AG09309 (cell line): ENCODE measurements at regions not wholly inside any gene's neighbourhood (a gene's known extent, or its start where the extent isn't known, plus 50 kb on each side); places are given as distances from the start of the nearest gene placed in this dataset.

Source experiments
- DNase-seq: peaks from one replicate; pipeline ENCODE4 v3.0.0-alpha.2; 2010; ENCODE audit warnings: low read depth
- H3K4me3 ChIP-seq: 2 replicates; pipeline ENCODE4 v1.5.1; 2011; ENCODE audit warnings: mild to moderate bottlenecking, low read depth, low read length, moderate library complexity; ENCODE audit not compliant: control insufficient read depth
- TF ChIP-seq, protein P1 (sequence below): IDR thresholded peaks from 2 replicates; pipeline ENCODE4 v1.5.1; 2011; ENCODE audit warnings: mild to moderate bottlenecking, low read depth, low read length, inconsistent platforms; ENCODE audit not compliant: insufficient read depth, control insufficient read depth; ENCODE audit errors: missing control alignments

DNA sequence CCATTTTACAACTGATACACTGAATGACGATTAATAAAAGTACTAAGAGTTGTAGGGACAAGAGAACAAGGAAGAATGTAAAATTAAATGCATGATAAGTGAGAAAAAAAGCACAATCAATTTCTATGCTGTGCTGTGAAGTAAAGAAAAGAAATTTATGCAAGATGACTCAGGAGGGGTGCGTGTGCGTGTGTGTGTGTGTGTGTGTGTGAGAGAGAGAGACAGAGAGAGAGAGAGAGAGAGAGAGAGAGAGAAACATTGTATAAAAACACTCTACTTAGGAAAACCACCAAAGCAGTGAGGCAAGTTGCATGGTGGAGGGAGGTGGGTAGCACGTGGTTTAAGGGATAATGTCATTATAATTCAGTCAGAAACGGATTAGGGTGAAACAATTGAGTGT is 580.8 kb upstream of the ALCAM start:
- DNase-seq: no peak
- TF ChIP-seq, protein P1, sequence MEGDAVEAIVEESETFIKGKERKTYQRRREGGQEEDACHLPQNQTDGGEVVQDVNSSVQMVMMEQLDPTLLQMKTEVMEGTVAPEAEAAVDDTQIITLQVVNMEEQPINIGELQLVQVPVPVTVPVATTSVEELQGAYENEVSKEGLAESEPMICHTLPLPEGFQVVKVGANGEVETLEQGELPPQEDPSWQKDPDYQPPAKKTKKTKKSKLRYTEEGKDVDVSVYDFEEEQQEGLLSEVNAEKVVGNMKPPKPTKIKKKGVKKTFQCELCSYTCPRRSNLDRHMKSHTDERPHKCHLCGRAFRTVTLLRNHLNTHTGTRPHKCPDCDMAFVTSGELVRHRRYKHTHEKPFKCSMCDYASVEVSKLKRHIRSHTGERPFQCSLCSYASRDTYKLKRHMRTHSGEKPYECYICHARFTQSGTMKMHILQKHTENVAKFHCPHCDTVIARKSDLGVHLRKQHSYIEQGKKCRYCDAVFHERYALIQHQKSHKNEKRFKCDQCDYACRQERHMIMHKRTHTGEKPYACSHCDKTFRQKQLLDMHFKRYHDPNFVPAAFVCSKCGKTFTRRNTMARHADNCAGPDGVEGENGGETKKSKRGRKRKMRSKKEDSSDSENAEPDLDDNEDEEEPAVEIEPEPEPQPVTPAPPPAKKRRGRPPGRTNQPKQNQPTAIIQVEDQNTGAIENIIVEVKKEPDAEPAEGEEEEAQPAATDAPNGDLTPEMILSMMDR: no peak
- no peak overlapping the region for H3K4me3 ChIP-seq

DNA sequence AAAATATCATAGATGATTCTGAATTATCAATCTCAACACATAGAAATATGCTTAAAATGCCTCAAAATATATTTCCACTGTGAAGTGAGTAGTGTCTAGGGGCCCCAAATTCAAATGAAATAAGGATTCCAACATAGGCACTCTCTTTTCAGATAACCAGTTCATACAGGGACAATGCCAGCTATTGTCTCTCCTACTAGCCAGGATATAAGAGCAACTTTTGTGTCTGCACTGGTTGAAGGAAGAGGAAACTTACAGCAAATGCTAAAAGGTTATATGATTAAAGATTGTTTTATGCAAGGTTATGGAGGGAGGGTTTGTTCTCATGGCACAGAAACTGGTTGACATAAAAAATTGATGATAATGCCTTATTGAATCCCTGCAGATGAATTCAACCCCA is 579.4 kb upstream of the ALCAM start:
- TF ChIP-seq, protein P1: no peak
- no peak for DNase-seq

DNA sequence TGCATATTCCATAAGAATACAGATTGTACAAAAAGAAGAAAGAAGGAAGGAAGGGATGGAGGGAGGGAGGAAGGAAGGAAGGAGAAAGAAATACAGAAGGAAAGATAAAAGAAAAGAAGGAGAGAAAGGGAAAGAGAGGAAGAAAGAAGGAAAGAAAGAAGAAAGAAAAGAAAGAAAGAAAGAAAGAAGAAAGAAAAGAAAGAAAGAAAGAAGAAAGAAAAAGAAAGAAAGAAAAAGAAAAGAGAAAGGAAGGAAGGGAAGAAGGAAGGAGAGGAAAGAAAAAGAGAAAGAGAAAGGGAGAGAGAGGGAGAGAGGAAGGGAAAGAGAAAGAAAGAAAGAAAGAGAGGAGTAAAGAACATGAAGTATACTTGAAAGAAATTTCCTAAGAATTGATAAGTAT is 577.9 kb upstream of the ALCAM start:
- no peak overlapping the region for H3K4me3 ChIP-seq
- TF ChIP-seq, protein P1: no peak
- DNase-seq: no peak

More for the DNA sequence above, 579.4 kb upstream of the ALCAM start:
- no peak overlapping the region for H3K4me3 ChIP-seq

DNA sequence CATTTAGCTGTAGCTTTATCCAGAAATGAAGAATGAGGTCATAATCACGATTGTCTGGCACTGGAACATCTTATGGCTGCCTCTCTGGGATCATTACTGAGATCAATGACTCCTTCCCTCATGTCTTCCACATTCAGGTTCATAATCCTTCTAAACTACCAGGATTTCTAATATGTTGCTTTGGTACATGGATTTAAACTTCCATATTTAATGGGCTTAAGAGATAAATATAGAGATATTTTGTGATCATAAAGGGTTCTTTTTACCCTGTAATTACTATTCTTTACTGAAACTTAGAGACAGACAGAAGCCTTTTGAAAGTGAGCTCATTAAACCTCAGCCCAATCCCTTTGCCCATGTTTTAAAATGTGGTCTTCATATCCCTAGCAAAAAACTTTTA is 575.4 kb upstream of the ALCAM start:
- DNase-seq: no peak
- no peak overlapping the region for H3K4me3 ChIP-seq
- TF ChIP-seq, protein P1: no peak

DNA sequence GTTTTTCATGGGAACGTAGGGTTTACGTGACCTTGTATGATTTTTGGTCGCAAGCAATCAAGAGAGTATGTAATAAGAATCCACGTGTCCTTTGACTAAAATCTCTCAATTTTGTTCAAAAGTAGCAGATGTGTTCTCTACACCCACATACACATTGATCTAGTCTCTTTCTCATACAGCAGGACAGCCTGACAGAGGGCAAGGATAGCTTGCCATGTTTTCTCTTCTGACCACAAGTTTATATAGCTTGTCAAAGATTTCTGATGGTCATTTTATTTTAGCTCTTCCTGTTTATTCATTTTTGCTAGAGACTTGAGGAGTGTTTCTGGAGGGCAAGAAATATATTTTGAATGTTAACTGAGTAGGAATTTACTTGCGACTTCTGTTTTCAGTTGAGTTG is 570.2 kb upstream of the ALCAM start:
- TF ChIP-seq, protein P1: no peak
- H3K4me3 ChIP-seq: no peak overlapping the region
- DNase-seq: no peak

DNA sequence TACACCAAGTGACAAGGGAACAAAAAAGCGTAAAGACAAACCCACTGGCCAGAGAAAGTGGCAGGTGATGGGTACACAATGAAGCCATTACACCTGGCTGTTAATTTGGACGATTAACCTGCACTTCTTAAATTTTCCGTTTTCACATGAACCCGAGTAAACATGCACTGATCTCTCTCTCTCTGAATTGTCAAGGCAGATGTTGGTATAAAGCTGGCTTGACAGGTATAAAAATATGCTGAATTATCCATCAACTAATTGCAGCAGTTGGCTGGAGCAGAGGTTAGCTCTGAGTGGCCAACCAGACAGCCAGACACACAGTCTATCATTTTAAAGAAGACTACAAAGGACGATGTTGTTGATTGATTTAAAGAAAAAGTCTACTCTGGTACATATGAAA is 561.7 kb upstream of the ALCAM start:
- no peak for DNase-seq
- TF ChIP-seq, protein P1: no peak
- no peak overlapping the region for H3K4me3 ChIP-seq

DNA sequence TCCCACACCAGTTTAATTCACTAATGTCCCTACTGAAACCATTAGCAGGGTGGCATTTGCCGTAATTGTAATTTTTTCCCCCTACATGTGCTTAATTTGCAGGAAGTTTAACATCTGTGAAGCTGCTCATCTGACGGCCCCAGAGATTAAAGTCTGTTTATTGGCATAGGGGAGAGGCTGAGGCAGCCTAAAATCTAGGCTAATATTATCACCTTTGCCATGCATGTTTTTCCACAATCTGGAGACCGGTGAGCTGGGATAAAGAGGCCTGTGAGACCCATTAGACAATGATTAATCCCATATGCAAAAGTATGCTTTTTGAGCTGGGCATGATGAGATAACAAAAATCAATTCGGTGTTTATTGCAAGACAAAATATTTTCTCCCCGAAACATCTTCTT is 561.2 kb upstream of the ALCAM start:
- no peak overlapping the region for H3K4me3 ChIP-seq
- no peak for DNase-seq
- TF ChIP-seq, protein P1: no peak
